ENCODE measurements at regions not wholly inside any gene's neighbourhood (a gene's known extent, or its start where the extent isn't known, plus 50 kb on each side); places are given as distances from the start of the nearest gene placed in this dataset.
"Not testable (repeated sequence)": the region's sequence is repeated elsewhere in the genome, so short reads cannot be mapped to it uniquely, and the experiment has no call there.

GRCh38 chr12:82596483-82596882 is 90.2 kb upstream of the TMTC2 start:
- H3K36me3 ChIP-seq (ENCODE audit: insufficient read depth, low read length), result no peaks in the 10 kb centered on the region
- no peaks in the 10 kb centered on the region for H4K20me1 ChIP-seq (ENCODE audit: insufficient read depth, low read length, poor library complexity, severe bottlenecking)
- no peaks in the 10 kb centered on the region for H3K9me2 ChIP-seq (replicated peaks; ENCODE audit: low read depth, low read length)
- TF ChIP-seq EZH2phosphoT487 (IDR thresholded peaks at IDR 0.05; ENCODE audit: borderline replicate concordance) (no peak), CTCF (conservative IDR thresholded peaks at IDR 0.05; ENCODE audit: low read length) (no peak)
- no peaks in the 10 kb centered on the region for H3K27me3 ChIP-seq (ENCODE audit: insufficient read depth, low read length, poor library complexity, severe bottlenecking)
- no peaks in the 10 kb centered on the region for H3K9me3 ChIP-seq (ENCODE audit: insufficient read depth, low read depth, low read length)
- no peak overlapping the region for H3K9ac ChIP-seq (ENCODE audit: low read depth, low read length, poor library complexity, severe bottlenecking)
- H3K79me2 ChIP-seq (ENCODE audit: insufficient read depth, low read length), result no peaks in the 10 kb centered on the region
- H3K4me3 ChIP-seq (ENCODE audit: low read length, poor library complexity, severe bottlenecking), result no peak overlapping the region
- no peaks in the 10 kb centered on the region for H3F3A ChIP-seq (ENCODE audit: low read depth)
- H3K4me2 ChIP-seq (ENCODE audit: low read depth, low read length, poor library complexity, severe bottlenecking), result no peak overlapping the region
- H3K4me1 ChIP-seq (ENCODE audit: insufficient read depth, low read length, poor library complexity, severe bottlenecking), result no peaks in the 10 kb centered on the region
- H2AFZ ChIP-seq (ENCODE audit: low read length), result no peak overlapping the region

GRCh38 chr12:82600379-82600778 is 86.3 kb upstream of the TMTC2 start:
- Histone ChIP-seq H3K9me2 (replicated peaks; ENCODE audit: low read depth, low read length) (no peaks in the 10 kb centered on the region), H3K9me3 (ENCODE audit: insufficient read depth, low read depth, low read length) (no peaks in the 10 kb centered on the region), H3K4me3 (ENCODE audit: low read length, poor library complexity, severe bottlenecking) (no peak overlapping the region), H3K36me3 (ENCODE audit: insufficient read depth, low read length) (no peaks in the 10 kb centered on the region), H2AFZ (ENCODE audit: low read length) (no peak overlapping the region), H3F3A (ENCODE audit: low read depth) (no peaks in the 10 kb centered on the region), H3K27me3 (ENCODE audit: insufficient read depth, low read length, poor library complexity, severe bottlenecking) (no peaks in the 10 kb centered on the region), H3K4me2 (ENCODE audit: low read depth, low read length, poor library complexity, severe bottlenecking) (no peak overlapping the region), H3K4me1 (ENCODE audit: insufficient read depth, low read length, poor library complexity, severe bottlenecking) (no peaks in the 10 kb centered on the region), H3K9ac (ENCODE audit: low read depth, low read length, poor library complexity, severe bottlenecking) (no peak overlapping the region), H3K79me2 (ENCODE audit: insufficient read depth, low read length) (no peaks in the 10 kb centered on the region), H4K20me1 (ENCODE audit: insufficient read depth, low read length, poor library complexity, severe bottlenecking) (no peaks in the 10 kb centered on the region)
- no peak for TF ChIP-seq CTCF (conservative IDR thresholded peaks at IDR 0.05; ENCODE audit: low read length)

- H3K9me3 ChIP-seq (ENCODE audit: insufficient read depth, low read depth, low read length); H3K27me3 ChIP-seq (ENCODE audit: insufficient read depth, low read length, poor library complexity, severe bottlenecking); H3K36me3 ChIP-seq (ENCODE audit: insufficient read depth, low read length); H2AFZ ChIP-seq (ENCODE audit: low read length); H3K4me1 ChIP-seq (ENCODE audit: insufficient read depth, low read length, poor library complexity, severe bottlenecking); H3F3A ChIP-seq (ENCODE audit: low read depth); H4K20me1 ChIP-seq (ENCODE audit: insufficient read depth, low read length, poor library complexity, severe bottlenecking); H3K79me2 ChIP-seq (ENCODE audit: insufficient read depth, low read length); H3K9me2 ChIP-seq (replicated peaks; ENCODE audit: low read depth, low read length); H3K4me3 ChIP-seq (ENCODE audit: low read length, poor library complexity, severe bottlenecking); H3K9ac ChIP-seq (ENCODE audit: low read depth, low read length, poor library complexity, severe bottlenecking); H3K4me2 ChIP-seq (ENCODE audit: low read depth, low read length, poor library complexity, severe bottlenecking): not testable (repeated sequence)
Observed at GRCh38 chr12:82603647-82604046, 83.1 kb upstream of the TMTC2 start.

GRCh38 chr12:82605115-82605514 is 81.6 kb upstream of the TMTC2 start:
- H3K27me3 ChIP-seq (ENCODE audit: insufficient read depth, low read length, poor library complexity, severe bottlenecking), result no peaks in the 10 kb centered on the region
- no peak overlapping the region for H2AFZ ChIP-seq (ENCODE audit: low read length)
- H4K20me1 ChIP-seq (ENCODE audit: insufficient read depth, low read length, poor library complexity, severe bottlenecking), result no peaks in the 10 kb centered on the region
- no peaks in the 10 kb centered on the region for H3K9me2 ChIP-seq (replicated peaks; ENCODE audit: low read depth, low read length)
- H3K79me2 ChIP-seq (ENCODE audit: insufficient read depth, low read length), result no peaks in the 10 kb centered on the region
- no peak overlapping the region for H3K4me3 ChIP-seq (ENCODE audit: low read length, poor library complexity, severe bottlenecking)
- H3K4me2 ChIP-seq (ENCODE audit: low read depth, low read length, poor library complexity, severe bottlenecking), result no peak overlapping the region
- TF ChIP-seq CTCF (conservative IDR thresholded peaks at IDR 0.05; ENCODE audit: low read length) (no peak), EZH2phosphoT487 (IDR thresholded peaks at IDR 0.05; ENCODE audit: borderline replicate concordance) (no peak)
- no peaks in the 10 kb centered on the region for H3K36me3 ChIP-seq (ENCODE audit: insufficient read depth, low read length)
- no peaks in the 10 kb centered on the region for H3K4me1 ChIP-seq (ENCODE audit: insufficient read depth, low read length, poor library complexity, severe bottlenecking)
- no peaks in the 10 kb centered on the region for H3F3A ChIP-seq (ENCODE audit: low read depth)
- H3K9ac ChIP-seq (ENCODE audit: low read depth, low read length, poor library complexity, severe bottlenecking), result no peak overlapping the region
- H3K9me3 ChIP-seq (ENCODE audit: insufficient read depth, low read depth, low read length), result no peaks in the 10 kb centered on the region

All from Loucy (cell line).